Fibroblast of lung (primary cell): ENCODE measurements at regions not wholly inside any gene's neighbourhood (a gene's known extent, or its start where the extent isn't known, plus 50 kb on each side); places are given as distances from the start of the nearest gene placed in this dataset.

Source experiments
- CTCF ChIP-seq, 2 donors: IDR thresholded peaks in 1 of 2; conservative IDR thresholded peaks in 1 of 2; 1 replicate in 1 of 2; 2 replicates in 1 of 2; pipeline ENCODE4 v1.5.1; 2011 to 2012; ENCODE audit warnings: low read length in 2 of 2, control low read depth in 1 of 2, inconsistent platforms in 1 of 2, low read depth in 1 of 2, mild to moderate bottlenecking in 1 of 2
- EZH2 ChIP-seq: IDR thresholded peaks from 2 replicates; pipeline ENCODE4 v1.5.1; 2012; ENCODE audit warnings: low read length, control low read depth, mild to moderate bottlenecking; ENCODE audit errors: missing control alignments

GRCh38 chr15:81921163-81921562, 124.7 kb downstream of the MEX3B start:
- TF ChIP-seq EZH2, result no peak
- TF ChIP-seq CTCF (conservative IDR thresholded peaks at IDR 0.05 in 1 of 2, IDR thresholded peaks at IDR 0.05 in 1 of 2; ENCODE audit: low read depth in 1 of 2, low read length in 2 of 2), result no peak
